ENCODE measurements at regions not wholly inside any gene's neighbourhood (a gene's known extent, or its start where the extent isn't known, plus 50 kb on each side); places are given as distances from the start of the nearest gene placed in this dataset.
"Not testable (repeated sequence)": the region's sequence is repeated elsewhere in the genome, so short reads cannot be mapped to it uniquely, and the experiment has no call there.

- DNase-seq, result no peak
- Histone ChIP-seq H3K36me3 (no peaks in the 10 kb centered on the region), H3K27ac (no peak overlapping the region), H3K4me1 (no peaks in the 10 kb centered on the region), H3K9me3 (peaks cover 3% of the 10 kb centered on the region), H3K27me3 (no peaks in the 10 kb centered on the region), H3K4me3 (no peak overlapping the region)
- no peak for ATAC-seq
- intact Hi-C loops (cut with DNase I), result no loop called here
- TF ChIP-seq, protein P1, sequence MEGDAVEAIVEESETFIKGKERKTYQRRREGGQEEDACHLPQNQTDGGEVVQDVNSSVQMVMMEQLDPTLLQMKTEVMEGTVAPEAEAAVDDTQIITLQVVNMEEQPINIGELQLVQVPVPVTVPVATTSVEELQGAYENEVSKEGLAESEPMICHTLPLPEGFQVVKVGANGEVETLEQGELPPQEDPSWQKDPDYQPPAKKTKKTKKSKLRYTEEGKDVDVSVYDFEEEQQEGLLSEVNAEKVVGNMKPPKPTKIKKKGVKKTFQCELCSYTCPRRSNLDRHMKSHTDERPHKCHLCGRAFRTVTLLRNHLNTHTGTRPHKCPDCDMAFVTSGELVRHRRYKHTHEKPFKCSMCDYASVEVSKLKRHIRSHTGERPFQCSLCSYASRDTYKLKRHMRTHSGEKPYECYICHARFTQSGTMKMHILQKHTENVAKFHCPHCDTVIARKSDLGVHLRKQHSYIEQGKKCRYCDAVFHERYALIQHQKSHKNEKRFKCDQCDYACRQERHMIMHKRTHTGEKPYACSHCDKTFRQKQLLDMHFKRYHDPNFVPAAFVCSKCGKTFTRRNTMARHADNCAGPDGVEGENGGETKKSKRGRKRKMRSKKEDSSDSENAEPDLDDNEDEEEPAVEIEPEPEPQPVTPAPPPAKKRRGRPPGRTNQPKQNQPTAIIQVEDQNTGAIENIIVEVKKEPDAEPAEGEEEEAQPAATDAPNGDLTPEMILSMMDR (IDR thresholded peaks at IDR 0.05), result no peak
These were observed 74.6 kb upstream of the TAB2 start for GRCh38 chr6:149242883-149243282.

DNA sequence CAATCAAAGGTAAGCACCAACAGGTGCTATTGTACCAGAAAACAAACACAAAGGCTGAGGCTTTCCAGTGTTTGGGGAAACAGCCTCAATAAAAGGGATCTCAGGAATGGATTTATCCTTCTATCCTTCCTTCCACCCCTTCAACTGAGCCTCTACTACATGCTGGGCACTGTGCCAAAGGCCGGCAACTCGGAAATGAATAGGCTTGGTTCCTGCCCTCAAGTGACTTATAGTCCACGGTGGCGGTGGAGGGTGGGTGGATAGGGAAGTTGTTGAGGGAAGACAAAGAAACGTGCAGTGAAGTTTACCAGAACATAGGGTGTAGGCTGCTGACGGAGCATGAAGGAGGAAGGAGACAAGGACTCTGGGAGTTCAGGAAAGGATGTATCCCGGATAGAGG is 73.4 kb upstream of the TAB2 start:
- Histone ChIP-seq H3K9me3 (peaks cover 3% of the 10 kb centered on the region), H3K4me3 (no peak overlapping the region), H3K27ac (no peak overlapping the region), H3K4me1 (no peaks in the 10 kb centered on the region), H3K36me3 (no peaks in the 10 kb centered on the region), H3K27me3 (no peaks in the 10 kb centered on the region)
- intact Hi-C loops (cut with DNase I), result no loop called here
- ATAC-seq (no peak), DNase-seq (no peak)
- TF ChIP-seq, protein P1 (IDR thresholded peaks at IDR 0.05), result no peak

GRCh38 chr6:149246691-149247384 is 70.7 kb upstream of the TAB2 start:
- no peak for DNase-seq
- Histone ChIP-seq H3K27me3 (no peaks in the 10 kb centered on the region), H3K27ac (peak overlapping the region; percentile 36), H3K4me1 (no peaks in the 10 kb centered on the region), H3K36me3 (no peaks in the 10 kb centered on the region), H3K4me3 (no peak overlapping the region), H3K9me3 (no peaks in the 10 kb centered on the region)
- TF ChIP-seq, protein P1 (IDR thresholded peaks at IDR 0.05), result no peak
- intact Hi-C loops (cut with DNase I), result no loop called here
- ATAC-seq, result peak; percentile 83

DNA sequence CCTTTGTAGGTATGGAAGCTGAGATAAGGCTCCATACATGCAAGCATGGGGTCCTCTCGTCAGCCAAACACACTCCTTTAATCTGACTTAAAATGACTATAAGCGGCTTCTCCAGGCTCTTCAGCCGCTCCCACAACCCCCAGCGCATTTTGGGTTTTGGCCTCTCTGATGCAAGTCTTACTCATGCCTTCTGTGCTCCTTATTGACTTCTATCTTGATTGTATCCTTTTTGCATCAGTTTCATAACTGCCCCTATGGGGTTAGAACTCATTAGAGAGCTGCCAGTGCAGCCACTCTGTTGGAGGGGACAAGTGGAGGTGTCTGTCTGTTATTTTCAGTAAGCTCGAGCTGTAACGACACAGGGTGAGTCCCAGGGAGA is 70.1 kb upstream of the TAB2 start:
- no peak overlapping the region for H3K4me3 ChIP-seq
- no peaks in the 10 kb centered on the region for H3K9me3 ChIP-seq
- no peaks in the 10 kb centered on the region for H3K4me1 ChIP-seq
- TF ChIP-seq, protein P1 (IDR thresholded peaks at IDR 0.05), result no peak
- intact Hi-C loops (cut with DNase I), result no loop called here
- H3K36me3 ChIP-seq, result no peaks in the 10 kb centered on the region
- ATAC-seq (no peak), DNase-seq (no peak)
- H3K27me3 ChIP-seq, result no peaks in the 10 kb centered on the region
- H3K27ac ChIP-seq, result no peak overlapping the region

DNA sequence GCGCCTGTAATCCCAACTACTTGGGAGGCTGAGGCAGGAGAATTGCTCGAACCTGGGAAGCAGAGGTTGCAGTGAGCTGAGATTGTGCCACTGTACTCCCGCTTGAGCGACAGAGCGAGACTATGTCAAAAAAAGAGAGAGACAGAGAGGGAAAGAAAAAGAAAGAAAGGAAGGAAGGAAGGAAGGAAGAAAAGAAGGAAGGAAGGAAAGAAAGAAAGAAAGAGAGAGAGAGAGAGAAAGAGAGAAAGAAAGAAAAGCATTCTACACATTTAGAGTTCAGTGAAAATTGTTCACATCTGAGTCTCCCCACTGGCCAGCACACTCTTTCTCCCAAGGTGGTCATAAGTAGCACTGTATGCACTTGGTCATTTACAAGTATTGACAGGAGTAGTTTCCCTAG is 69.2 kb upstream of the TAB2 start:
- intact Hi-C loops (cut with DNase I); H3K36me3 ChIP-seq; DNase-seq; H3K27me3 ChIP-seq; H3K4me1 ChIP-seq; ATAC-seq; H3K4me3 ChIP-seq; H3K9me3 ChIP-seq; H3K27ac ChIP-seq: not testable (repeated sequence)

DNA sequence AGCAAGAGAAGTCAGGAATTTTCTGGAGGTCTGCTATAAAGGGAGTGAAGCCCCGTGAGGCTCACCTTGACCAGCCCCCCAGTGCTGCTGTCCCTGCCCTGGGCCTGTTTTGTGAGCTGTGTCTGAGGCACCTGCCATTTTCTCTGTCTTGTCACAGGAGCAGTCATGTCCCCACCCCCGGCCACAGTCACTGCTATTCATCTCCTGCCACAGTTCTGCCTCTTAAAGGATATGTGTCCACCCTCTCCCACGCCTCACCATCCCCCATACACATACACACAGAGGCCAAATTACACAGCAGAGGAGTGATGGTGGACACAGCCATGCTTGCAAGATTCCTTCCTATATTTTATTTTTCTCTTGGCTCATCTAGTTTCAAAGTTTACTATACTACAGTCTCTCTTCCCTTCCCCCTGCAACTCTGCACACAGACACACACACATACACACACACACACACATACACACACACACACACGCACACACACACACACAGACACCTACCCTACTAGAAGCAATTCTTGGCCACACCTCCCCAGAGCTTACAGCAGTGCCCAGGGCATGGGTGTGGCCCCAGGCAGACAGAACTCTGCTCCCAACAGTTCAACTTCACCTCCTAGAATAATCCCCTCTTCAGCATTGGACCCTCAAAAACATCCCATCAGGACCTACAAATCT is 68.7 kb upstream of the TAB2 start:
- no peak overlapping the region for H3K27ac ChIP-seq
- no peaks in the 10 kb centered on the region for H3K4me1 ChIP-seq
- no peaks in the 10 kb centered on the region for H3K9me3 ChIP-seq
- TF ChIP-seq, protein P1 (IDR thresholded peaks at IDR 0.05), result no peak
- H3K27me3 ChIP-seq, result no peaks in the 10 kb centered on the region
- no peaks in the 10 kb centered on the region for H3K36me3 ChIP-seq
- DNase-seq, result no peak
- ATAC-seq, result peak; percentile 57
- H3K4me3 ChIP-seq, result no peak overlapping the region
- intact Hi-C loops (cut with DNase I), result no loop called here

Measured in upper lobe of right lung (tissue), 1 donor.